ENCODE measurements at regions not wholly inside any gene's neighbourhood (a gene's known extent, or its start where the extent isn't known, plus 50 kb on each side); places are given as distances from the start of the nearest gene placed in this dataset.

DNA sequence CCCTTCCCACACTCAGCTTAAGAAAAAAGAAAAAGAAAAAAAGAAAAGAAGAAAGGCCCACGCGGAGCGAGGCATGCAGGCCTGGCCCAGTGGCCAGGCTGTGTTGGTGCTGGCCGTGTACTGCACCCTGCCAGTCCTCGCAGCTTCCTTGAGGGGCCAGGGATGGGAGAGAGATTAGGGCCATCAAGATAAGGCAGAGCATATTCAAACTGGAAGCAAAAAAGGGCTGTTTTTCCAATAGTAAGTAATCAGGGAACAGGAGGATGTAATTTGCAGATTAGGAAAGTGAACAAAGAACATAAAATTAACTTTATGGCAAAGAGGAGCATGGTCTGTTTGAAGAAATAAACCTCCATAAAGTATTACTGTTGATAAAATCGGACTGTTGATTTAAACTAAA lies 319.6 kb upstream of the CLINT1 start:
- DNase-seq: no peak
- Histone ChIP-seq H3K4me1 (ENCODE audit: control insufficient read depth, insufficient read depth, low read length) (peaks cover 24% of the 10 kb centered on the region), H3K4me3 (ENCODE audit: low read length) (no peak overlapping the region), H3K27me3 (ENCODE audit: control insufficient read depth, insufficient read depth, low read length) (no peaks in the 10 kb centered on the region), H3K27ac (ENCODE audit: low read length) (no peak overlapping the region), H3K9me3 (replicated peaks; ENCODE audit: control insufficient read depth, low read depth, low read length) (peaks cover 3% of the 10 kb centered on the region), H3K36me3 (ENCODE audit: control insufficient read depth, insufficient read depth, low read length) (no peaks in the 10 kb centered on the region)
- 75% methylated on average over 5 of the region's 6 CpGs for WGBS (ENCODE audit: insufficient coverage)

DNA sequence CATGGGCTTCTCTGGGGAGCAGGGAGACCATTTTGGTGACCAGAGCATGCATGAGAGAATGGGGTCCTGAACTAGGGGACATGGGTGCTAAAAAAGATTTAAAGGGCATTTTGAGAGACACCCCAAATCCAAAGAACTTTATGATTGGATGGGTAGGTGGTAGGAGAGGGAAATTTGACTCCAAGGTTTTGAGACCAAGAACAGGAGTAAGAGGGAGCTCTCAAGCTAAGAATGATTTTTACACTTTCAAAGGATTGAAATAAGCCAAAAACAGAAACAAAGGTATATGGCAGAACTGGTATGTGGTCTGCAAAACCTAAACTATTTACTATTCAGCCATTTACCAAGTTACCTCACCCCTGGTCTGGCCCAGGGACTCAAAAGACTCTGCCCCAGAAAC lies 318.2 kb upstream of the CLINT1 start:
- Histone ChIP-seq H3K4me3 (ENCODE audit: low read length) (no peak overlapping the region), H3K36me3 (ENCODE audit: control insufficient read depth, insufficient read depth, low read length) (no peaks in the 10 kb centered on the region), H3K9me3 (replicated peaks; ENCODE audit: control insufficient read depth, low read depth, low read length) (no peaks in the 10 kb centered on the region), H3K4me1 (ENCODE audit: control insufficient read depth, insufficient read depth, low read length) (peaks cover 24% of the 10 kb centered on the region), H3K27ac (ENCODE audit: low read length) (peak overlapping the region; percentile 86), H3K27me3 (ENCODE audit: control insufficient read depth, insufficient read depth, low read length) (no peaks in the 10 kb centered on the region)
- peak; percentile 49 for DNase-seq

DNA sequence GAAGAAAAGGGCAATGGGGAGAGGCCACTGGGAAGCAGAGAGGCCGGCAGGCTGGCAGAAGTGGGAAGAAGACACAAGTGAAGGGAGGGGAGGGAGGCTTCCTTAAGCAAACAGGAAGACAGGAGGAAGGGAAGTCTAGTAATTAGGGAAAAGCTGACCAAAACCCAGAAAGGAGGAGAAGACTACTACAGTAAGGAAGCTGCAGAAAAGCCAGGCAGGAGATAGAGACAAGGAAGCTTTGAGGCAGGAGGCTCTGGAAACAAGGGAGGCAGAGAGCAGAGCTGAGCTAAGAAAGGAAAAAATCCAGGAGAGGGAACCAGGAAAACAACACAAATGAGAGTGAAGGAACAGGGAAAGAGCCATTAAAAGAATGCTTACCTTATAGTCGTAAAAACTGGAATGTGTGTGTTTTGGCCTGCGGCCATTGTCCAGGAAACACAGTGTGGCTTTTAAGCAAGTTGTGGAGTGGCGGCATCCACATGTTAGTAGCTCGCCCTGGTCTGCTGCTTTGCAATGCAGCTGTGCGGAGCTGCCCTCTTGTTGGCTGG lies 317.1 kb upstream of the CLINT1 start:
- Histone ChIP-seq H3K36me3 (ENCODE audit: control insufficient read depth, insufficient read depth, low read length) (no peaks in the 10 kb centered on the region), H3K27ac (ENCODE audit: low read length) (peak overlapping the region; percentile 86), H3K4me1 (ENCODE audit: control insufficient read depth, insufficient read depth, low read length) (peaks cover 24% of the 10 kb centered on the region), H3K27me3 (ENCODE audit: control insufficient read depth, insufficient read depth, low read length) (no peaks in the 10 kb centered on the region), H3K9me3 (replicated peaks; ENCODE audit: control insufficient read depth, low read depth, low read length) (no peaks in the 10 kb centered on the region), H3K4me3 (ENCODE audit: low read length) (no peak overlapping the region)
- DNase-seq: peak; percentile 66
- WGBS (ENCODE audit: insufficient coverage): 49% methylated on average over 6 of the region's 6 CpGs

DNA sequence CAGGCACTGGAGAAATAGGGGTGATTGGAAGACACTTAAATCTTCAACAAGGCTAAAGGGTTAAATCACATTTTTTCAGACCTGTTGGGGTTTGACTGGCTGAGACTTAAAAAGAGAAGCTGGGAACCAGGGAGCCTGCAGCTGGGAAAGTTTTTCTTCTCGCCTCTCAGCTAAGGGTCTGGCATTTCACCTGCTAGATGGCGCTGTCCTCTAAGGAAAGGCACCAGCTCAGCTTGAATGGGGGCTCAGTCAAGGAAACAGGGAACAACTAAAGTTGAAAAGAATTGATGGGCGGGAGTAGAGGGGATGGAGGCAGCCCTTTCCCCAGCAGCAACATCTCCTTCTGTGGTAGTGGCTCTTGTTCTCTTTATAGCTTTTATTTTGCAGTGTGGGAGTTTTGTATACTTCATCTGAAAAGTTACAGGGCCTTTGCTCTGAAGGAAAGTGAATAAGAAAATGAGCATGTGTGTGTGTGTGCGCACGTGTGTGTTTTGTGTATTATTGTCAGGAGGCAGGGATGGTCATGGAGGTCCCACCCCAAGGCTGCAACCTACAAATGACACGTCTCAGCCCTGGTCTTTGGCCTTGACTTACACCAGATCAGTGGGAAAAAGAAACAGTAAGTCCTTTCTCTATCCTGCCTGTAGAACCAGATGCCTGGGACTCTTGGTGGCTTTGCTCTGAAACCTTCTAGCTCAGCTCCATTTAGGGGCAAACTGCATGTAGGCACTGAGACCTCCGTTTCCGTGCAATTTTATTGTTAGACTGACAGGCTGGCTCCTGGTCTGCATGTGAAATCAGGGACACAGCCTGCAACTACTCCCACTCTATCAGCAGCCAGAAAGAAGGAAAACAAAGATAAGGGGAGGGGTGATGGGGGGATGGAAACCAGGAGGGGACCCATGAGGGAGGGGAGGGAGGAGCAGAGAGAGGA lies 316.2 kb upstream of the CLINT1 start:
- no peaks in the 10 kb centered on the region for H3K9me3 ChIP-seq (replicated peaks; ENCODE audit: control insufficient read depth, low read depth, low read length)
- H3K36me3 ChIP-seq (ENCODE audit: control insufficient read depth, insufficient read depth, low read length): no peaks in the 10 kb centered on the region
- H3K27ac ChIP-seq (ENCODE audit: low read length): peak overlapping the region; percentile 86
- peaks cover 24% of the 10 kb centered on the region for H3K4me1 ChIP-seq (ENCODE audit: control insufficient read depth, insufficient read depth, low read length)
- peak; percentile 96 for DNase-seq
- no peaks in the 10 kb centered on the region for H3K27me3 ChIP-seq (ENCODE audit: control insufficient read depth, insufficient read depth, low read length)
- WGBS (ENCODE audit: insufficient coverage): 30% methylated on average over 6 of the region's 8 CpGs
- H3K4me3 ChIP-seq (ENCODE audit: low read length): no peak overlapping the region

DNA sequence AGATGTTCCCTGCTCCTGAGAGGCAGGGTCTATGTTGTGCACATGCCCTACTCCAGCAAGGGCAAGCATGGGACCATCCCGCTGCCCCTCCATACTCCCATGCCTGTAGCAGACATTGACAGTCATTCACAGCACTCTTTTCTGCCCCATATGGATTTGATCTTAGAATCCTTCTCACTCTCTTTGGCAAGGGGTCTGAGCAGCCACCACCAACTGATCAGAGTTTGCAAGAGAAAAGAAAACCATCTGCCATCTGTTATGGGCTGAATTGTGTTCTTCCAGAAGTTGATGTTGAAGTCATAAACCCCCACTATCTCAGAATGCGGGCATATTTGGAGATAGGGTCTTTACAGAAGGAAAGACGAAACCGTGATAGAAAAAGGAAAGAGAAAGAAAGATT lies 315.1 kb upstream of the CLINT1 start:
- Histone ChIP-seq H3K27me3 (ENCODE audit: control insufficient read depth, insufficient read depth, low read length) (no peaks in the 10 kb centered on the region), H3K9me3 (replicated peaks; ENCODE audit: control insufficient read depth, low read depth, low read length) (no peaks in the 10 kb centered on the region), H3K27ac (ENCODE audit: low read length) (no peak overlapping the region), H3K36me3 (ENCODE audit: control insufficient read depth, insufficient read depth, low read length) (no peaks in the 10 kb centered on the region), H3K4me1 (ENCODE audit: control insufficient read depth, insufficient read depth, low read length) (peaks cover 24% of the 10 kb centered on the region), H3K4me3 (ENCODE audit: low read length) (no peak overlapping the region)
- 94% methylated on average over 3 of the region's 4 CpGs for WGBS (ENCODE audit: insufficient coverage)
- no peak for DNase-seq

DNA sequence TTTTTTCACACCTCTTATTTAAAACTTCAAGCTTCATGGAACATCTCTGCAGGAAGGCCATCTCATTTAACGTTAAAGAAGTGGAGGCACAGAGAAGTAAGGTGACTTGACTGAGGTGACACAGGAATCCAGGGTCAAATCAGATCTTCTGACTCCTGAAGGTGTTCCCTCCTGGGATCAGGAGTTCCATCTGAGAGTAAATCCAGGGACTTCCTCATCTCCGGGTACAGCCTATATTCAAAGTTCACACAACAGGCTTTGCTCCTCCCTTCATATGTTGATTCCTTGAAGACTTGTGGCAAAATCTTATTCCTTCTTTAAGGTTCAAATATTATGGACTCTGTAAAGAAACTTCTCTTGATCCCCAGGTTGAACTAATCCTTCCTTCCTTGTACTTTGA lies 313.1 kb upstream of the CLINT1 start:
- Histone ChIP-seq H3K36me3 (ENCODE audit: control insufficient read depth, insufficient read depth, low read length) (no peaks in the 10 kb centered on the region), H3K27ac (ENCODE audit: low read length) (no peak overlapping the region), H3K4me1 (ENCODE audit: control insufficient read depth, insufficient read depth, low read length) (peaks cover 17% of the 10 kb centered on the region), H3K4me3 (ENCODE audit: low read length) (no peak overlapping the region), H3K9me3 (replicated peaks; ENCODE audit: control insufficient read depth, low read depth, low read length) (no peaks in the 10 kb centered on the region), H3K27me3 (ENCODE audit: control insufficient read depth, insufficient read depth, low read length) (no peaks in the 10 kb centered on the region)
- WGBS (ENCODE audit: insufficient coverage): no CpG with 5 or more reads among the region's 2 CpGs
- DNase-seq: no peak

DNA sequence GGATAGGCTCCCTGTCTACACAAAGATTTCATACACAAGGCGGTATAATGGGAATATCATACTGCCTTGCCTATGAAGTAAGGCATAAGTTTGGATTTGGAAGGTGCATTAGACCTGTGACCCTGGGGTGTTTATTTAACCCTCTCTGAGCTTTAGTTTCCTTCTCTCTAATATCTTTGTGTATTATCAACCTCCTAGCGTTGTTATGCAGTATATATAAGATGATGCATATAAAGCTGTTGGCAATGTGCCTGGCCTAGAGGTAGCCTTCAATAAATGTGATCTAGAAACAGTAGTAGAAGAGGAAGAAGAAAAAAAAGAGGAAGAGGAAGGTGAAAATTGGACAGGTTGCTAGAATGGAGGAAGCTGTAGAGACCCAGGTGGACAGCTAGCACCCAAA lies 311.6 kb upstream of the CLINT1 start:
- Histone ChIP-seq H3K27ac (ENCODE audit: low read length) (no peak overlapping the region), H3K4me3 (ENCODE audit: low read length) (no peak overlapping the region), H3K36me3 (ENCODE audit: control insufficient read depth, insufficient read depth, low read length) (no peaks in the 10 kb centered on the region), H3K9me3 (replicated peaks; ENCODE audit: control insufficient read depth, low read depth, low read length) (no peaks in the 10 kb centered on the region), H3K27me3 (ENCODE audit: control insufficient read depth, insufficient read depth, low read length) (no peaks in the 10 kb centered on the region), H3K4me1 (ENCODE audit: control insufficient read depth, insufficient read depth, low read length) (peaks cover 6% of the 10 kb centered on the region)
- WGBS (ENCODE audit: insufficient coverage): no CpG with 5 or more reads among the region's 2 CpGs
- DNase-seq: no peak

DNA sequence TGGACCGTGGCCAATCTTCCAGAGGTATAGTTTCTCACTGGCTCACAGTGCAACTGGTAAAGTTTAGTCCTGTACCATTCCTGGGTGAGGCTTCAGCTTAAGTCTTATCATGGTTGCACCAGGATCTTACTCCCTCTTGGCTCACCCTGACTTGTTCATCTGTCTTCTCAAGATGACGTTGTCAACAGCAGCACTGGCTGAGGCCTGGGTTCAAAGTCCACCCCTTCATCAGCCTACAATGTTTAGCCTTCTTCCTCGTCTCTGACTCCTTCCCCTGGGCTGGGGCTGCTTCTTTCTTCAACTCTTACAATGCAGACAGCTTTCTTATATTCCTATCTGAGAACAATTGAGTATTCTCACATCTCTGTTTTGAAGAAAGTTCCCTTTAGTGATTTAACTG lies 311.1 kb upstream of the CLINT1 start:
- Histone ChIP-seq H3K4me1 (ENCODE audit: control insufficient read depth, insufficient read depth, low read length) (peaks cover 1% of the 10 kb centered on the region), H3K4me3 (ENCODE audit: low read length) (no peak overlapping the region), H3K27ac (ENCODE audit: low read length) (no peak overlapping the region), H3K9me3 (replicated peaks; ENCODE audit: control insufficient read depth, low read depth, low read length) (no peaks in the 10 kb centered on the region), H3K36me3 (ENCODE audit: control insufficient read depth, insufficient read depth, low read length) (no peaks in the 10 kb centered on the region), H3K27me3 (ENCODE audit: control insufficient read depth, insufficient read depth, low read length) (no peaks in the 10 kb centered on the region)
- WGBS (ENCODE audit: insufficient coverage): 70% methylated on average over 3 of the region's 3 CpGs
- no peak for DNase-seq

DNA sequence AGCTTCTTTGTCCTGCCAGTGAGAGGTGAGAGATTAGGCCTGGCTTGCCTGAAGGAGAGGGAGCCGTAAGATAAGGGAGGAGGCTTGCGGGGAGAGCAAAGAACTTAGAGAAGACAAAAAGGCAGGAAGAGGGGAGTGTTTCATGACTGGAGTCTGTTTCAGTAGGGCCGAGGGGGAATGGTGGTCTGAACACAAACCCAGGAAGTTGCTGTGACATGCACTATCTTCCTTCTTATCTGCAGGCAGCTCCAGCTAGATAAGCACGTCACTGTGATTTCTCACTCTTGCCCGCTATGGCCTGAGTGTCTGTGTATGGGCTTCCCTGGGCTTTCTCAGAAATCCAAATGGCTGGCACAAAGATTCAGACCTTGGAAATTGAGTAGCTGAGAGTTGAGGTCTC lies 307.5 kb upstream of the CLINT1 start:
- no peaks in the 10 kb centered on the region for H3K9me3 ChIP-seq (replicated peaks; ENCODE audit: control insufficient read depth, low read depth, low read length)
- peaks cover 3% of the 10 kb centered on the region for H3K27me3 ChIP-seq (ENCODE audit: control insufficient read depth, insufficient read depth, low read length)
- no peak overlapping the region for H3K27ac ChIP-seq (ENCODE audit: low read length)
- H3K4me3 ChIP-seq (ENCODE audit: low read length): no peak overlapping the region
- no peaks in the 10 kb centered on the region for H3K4me1 ChIP-seq (ENCODE audit: control insufficient read depth, insufficient read depth, low read length)
- WGBS (ENCODE audit: insufficient coverage): 71% methylated on average over 4 of the region's 5 CpGs
- DNase-seq: no peak
- H3K36me3 ChIP-seq (ENCODE audit: control insufficient read depth, insufficient read depth, low read length): no peaks in the 10 kb centered on the region

DNA sequence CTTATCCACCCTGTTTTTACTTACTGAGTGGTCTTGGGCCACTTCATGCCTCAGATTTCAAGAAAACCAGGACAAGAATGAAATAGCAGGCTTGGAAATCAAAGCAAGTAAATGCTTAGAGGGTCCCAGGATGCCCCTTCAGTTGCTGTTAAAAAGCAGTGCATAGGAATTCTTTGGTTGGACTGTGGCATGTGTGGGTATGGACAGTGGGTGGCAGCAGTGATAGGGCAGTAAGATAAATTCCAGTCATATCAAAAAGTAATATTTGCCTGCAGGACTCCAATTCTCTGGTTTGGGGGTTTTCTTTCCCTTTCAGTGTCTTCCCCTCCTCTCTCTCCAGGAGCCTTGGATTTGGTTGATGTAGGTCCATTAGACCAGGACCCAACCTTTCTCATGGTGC lies 306.7 kb upstream of the CLINT1 start:
- DNase-seq: no peak
- no peaks in the 10 kb centered on the region for H3K4me1 ChIP-seq (ENCODE audit: control insufficient read depth, insufficient read depth, low read length)
- no peak overlapping the region for H3K4me3 ChIP-seq (ENCODE audit: low read length)
- H3K27me3 ChIP-seq (ENCODE audit: control insufficient read depth, insufficient read depth, low read length): peaks cover 3% of the 10 kb centered on the region
- H3K27ac ChIP-seq (ENCODE audit: low read length): no peak overlapping the region
- H3K9me3 ChIP-seq (replicated peaks; ENCODE audit: control insufficient read depth, low read depth, low read length): no peaks in the 10 kb centered on the region
- no peaks in the 10 kb centered on the region for H3K36me3 ChIP-seq (ENCODE audit: control insufficient read depth, insufficient read depth, low read length)

Data from muscle of leg (tissue), 3 donors.